COLO829 (cell line): ENCODE measurements at regions not wholly inside any gene's neighbourhood (a gene's known extent, or its start where the extent isn't known, plus 50 kb on each side); places are given as distances from the start of the nearest gene placed in this dataset.

Experiments used
- DNase-seq: peaks from one replicate; pipeline ENCODE4 v3.0.0; 2012; ENCODE audit warnings: low spot score

DNA sequence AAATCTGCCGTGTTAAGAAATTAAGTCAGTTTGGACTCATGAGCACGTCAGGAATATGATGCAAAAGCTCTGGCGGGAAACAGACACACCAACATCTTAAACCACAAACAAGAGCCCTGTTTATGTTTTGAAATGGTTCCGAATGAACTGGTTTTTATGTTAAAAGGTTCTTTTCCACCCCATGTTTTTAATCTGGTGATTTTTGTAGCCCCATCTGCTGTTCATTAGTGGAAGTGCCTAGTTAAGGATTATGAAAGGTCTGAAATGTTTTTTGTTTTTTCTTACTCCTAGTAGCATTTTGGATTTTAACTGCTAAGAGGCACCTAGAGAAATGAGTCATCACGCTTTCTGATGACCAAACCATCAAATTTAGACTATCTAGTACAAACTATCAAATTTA is 404.1 kb upstream of the MKI67 start:
- DNase-seq: peak; percentile 4

DNA sequence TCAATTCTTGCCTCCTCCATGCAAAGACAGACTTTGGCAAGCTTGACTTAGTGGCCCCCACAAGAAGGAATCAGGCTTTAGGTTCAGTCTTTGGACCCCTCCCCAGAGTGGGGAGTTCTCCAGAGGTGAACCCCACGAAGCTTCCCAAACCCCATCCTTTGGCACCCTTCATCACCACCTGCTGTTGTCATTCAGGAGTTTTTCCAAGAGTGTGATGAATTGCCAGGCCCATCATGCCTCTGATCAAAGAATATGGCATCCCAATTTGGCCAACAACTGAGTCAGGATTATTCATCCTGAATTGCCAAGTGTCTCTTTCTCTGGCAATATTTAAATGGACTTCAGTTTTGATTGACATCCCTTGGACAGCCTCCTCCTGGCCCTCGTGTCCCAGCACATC is 404.7 kb upstream of the MKI67 start:
- no peak for DNase-seq

DNA sequence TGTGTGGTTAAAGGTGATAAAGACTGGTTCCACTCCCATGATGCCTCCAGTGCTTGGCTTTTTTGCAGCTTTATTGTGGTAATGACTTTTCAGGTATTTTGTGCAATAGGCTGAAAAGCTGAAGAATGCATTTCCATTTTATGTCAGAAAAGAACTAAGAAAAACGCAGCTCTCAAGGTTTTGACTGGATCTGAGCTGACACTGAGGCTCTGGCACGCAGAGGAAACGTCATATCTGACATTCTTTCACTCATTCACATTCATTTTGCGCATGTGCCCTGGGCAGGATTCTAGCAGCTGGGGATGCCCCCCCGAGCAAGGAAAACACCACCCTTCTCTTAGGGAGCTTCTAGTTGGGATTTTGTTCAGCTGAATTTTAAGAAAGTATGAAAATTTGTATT is 408.5 kb upstream of the MKI67 start:
- no peak for DNase-seq

DNA sequence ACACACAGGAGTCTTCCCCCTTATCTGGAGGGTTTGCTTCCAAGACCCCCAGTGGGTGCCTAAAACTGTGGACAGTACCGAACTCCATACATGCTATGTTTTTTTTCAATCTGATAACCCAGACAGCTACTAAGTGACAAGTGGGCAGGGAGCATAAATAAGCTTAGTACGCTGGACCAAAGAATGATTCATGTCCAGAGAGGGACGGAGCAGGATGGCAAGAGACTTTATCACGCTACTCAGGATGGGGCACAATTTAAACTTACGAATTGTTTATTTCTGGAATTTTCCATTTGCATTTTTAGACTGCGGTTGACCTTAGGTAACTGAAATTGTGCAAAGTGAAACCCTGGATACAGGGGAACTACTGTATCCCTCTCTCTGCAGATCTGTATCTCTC is 410.0 kb upstream of the MKI67 start:
- no peak for DNase-seq

DNA sequence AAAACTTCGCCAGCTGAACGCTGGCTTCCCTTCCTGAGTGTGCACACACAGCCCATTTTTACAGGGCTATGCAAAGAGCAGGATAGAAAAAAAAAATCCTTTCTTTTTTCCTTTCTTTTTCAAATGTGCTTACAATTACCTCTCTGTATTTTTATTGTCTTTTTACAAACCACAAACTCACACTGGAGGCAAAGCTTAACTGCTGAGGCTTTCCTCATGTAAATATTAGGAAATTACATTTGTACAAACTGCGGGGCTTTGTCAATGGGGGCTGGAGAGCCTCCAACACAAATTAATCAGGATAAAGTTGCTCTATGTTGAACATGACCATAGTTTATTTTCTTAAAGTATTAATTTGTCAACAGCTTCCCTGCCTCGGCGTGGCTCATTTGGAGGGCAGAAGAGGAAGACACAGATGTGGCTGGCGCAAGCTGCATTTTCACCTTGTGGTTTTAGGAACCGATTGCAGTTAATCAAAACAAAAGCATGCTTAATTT is 411.7 kb upstream of the MKI67 start:
- DNase-seq: no peak

DNA sequence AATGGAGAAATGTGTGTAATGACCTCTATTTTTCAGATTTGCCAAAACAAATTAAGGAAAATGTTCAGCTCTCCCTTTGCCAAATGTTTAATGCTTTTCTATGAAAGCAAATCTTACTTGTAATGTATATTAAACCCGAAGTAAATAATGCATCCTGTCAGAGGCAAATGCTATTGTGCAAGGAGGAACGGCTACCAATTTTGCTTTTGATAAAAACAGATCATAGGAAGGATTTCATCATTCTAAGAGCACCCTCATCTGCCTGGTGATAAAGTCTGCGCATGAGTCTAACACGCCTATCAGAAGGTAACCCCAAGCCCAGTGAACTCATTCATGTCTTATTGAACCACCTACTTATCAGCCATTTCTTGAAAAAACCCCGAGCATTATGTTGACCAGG is 412.4 kb upstream of the MKI67 start:
- DNase-seq: no peak

DNA sequence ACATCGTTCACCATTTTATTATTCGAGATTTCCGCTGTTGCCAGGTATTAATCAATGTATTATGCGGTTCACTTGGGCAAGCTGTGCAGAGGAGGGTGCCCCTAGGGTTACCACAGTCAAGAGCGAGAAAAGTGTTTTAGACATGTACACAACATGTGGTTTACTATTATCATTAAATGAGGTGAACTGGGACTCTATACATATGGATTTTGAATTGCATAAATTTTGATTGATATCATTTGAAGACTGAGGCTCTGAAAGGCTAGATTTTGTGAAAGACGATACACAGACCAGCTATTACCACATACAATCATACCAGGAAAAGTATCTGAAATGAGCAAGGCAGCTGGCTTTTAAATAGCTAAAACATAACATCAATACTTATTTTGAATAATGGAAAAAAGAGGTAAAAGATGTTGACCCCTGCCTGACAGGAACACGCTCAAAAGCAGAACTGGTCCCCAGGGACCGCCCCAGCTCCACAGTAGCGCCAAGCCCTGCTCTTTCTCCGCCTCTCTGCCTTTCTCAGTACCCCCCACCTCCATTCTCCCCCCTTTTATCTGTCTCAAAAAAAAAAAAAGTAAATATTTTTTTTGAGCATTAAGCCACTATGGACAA is 413.4 kb upstream of the MKI67 start:
- no peak for DNase-seq

DNA sequence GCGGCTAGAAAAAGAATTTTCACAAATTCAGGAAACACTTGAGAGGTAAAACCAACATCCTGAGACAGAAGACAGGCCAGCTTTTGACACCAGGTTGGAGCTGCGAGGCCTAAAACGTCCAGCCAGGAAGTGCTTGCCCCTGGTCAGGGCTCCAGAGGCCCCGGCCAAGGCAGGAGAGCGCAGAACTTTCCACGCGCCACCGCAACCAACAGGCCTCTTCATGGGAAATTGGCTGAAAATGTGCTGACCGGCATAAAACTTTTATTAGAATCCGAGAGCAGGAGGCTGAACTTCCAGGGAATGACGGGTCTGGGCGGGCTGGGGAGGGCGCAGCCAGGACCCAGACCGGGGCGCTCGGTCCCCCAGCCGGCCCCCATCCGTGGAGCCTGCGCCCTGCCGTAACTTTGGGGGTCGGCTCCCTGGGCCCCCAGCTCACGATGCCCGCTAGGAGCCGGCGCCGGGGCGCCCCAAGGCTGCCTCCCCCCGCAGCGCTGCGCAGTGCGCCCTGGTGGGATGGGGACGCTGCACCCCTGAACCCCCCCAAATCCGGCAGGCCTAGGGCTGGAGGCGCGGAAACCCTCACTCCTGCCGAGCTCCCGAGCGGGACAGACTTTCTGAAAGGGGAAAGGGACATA is 414.0 kb upstream of the MKI67 start:
- no peak for DNase-seq

DNA sequence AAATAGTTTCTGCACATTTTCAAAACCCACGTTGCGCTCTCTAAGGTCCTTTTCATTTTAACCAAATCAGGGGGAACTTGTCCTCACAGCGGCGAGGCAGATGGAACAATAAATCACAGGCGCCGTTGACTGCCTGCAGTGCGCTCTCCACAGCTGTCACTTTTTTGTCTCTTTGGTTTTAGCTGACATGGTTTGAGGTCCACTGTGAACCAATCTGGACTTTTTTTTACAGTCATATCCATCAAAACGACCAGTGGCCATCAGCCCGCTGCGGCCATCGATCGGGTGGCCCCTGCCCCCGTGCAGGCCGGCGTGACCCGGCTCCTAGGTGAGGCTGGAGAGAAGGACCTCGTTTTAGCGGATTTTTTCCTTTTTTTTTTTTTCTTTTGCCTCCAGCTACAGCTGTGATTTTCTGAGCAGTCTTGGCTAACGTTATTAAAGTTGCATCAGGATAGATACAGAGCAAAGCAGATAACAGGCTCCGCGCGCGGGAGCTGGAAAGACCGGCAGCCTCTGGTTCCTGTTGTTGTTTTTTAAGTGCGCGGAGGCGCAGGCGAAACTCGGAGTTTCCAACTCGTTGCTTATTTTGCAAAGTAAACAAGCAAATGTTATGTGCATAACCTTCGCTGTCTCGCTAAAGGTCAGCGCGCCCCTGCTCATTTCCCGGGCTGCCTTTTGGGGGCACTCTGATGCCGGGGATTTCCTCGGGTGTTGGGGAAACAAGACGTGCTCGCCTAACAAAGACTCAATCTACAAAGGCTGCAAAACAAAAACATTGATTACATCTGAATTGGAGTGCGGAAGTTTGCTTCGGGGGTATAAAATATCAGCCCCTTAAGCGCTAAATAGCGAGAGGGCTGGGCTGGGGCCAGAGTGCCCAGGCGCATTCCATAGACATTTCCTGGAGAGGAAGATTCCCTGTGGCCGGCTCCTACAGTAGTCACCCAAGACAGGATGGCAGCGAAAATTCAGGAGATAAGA is 414.8 kb upstream of the MKI67 start:
- no peak for DNase-seq

DNA sequence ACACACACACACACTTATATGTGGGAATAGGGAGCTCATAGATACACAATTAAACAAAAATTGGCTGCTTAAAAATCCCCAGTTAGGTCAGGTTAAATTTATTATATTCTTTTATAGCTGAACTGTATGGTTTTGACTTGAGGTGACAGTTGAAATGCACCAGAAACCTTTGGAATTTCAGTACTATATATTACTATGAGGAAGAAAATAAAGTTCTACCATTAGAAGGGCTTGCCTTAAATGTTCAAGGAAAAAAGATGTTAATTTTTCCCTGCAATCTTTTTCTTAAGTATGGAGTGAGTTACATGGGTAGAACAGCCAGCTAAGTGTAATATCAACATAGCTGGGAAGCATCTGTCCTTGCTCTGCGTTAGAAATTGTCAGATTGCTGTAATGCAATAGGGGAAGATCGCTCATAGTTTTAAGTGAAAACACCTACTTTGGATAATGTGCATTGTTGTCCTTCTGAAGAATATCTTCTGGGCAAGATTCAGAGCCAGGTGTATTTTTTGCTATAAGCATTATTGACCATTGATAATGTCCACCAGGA is 415.8 kb upstream of the MKI67 start:
- no peak for DNase-seq

DNA sequence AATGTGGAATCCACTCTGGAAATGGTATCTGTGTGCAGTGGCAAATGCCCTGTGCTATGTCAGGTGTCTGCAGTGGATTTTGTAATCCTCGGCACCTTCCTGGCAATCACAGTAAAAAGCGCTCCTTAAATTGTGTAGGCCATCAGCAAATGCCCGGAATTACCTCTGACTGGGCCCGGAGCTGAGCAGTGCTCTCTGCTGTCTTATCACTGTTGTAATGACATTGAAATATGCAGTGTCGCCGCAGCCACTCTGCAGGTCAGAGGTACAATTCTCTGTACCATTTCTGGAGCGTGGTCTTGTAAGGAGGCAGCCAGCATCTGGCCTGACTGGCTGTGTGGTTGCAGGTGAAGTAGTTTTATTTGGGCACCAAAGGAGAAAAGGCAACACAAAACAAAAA is 416.4 kb upstream of the MKI67 start:
- no peak for DNase-seq

DNA sequence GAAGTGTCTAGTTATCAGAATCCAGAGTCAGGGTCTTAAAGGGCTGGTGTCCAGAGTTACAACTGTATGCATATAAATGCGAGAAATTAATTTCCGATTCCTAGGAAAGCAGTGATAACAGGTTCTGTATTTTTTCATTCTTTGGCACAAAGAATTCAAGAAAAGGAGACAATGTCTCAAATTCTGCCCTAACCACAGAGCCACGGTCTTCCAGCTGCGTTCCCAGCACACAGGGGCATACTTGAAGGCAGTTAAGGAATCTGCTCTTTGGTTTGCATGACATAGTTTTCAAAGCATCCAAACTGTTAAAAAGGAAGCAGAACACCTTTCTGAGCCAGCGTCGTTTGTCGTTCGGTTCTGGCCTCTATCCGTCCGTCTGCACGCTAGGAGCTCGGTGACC is 416.9 kb upstream of the MKI67 start:
- no peak for DNase-seq

DNA sequence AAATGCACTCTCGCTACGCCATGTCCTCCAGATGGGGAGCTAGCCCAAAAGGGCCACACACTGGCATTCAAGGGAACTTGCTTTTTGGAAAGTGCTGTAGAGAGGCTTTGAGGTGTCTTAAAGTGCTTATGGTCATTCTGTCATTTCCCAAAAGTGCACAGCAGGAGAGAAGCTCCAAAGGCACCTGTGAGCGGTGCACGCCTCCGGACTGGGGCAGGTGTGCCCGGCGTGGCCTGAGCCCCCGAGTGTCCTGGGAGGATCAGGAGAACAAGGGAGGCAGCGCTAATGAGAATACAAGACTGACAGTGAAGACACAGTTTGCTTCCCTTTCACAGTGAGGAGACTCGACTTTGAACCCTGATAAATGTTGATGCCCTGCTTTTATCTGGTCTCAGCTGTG is 419.0 kb upstream of the MKI67 start:
- DNase-seq: no peak

DNA sequence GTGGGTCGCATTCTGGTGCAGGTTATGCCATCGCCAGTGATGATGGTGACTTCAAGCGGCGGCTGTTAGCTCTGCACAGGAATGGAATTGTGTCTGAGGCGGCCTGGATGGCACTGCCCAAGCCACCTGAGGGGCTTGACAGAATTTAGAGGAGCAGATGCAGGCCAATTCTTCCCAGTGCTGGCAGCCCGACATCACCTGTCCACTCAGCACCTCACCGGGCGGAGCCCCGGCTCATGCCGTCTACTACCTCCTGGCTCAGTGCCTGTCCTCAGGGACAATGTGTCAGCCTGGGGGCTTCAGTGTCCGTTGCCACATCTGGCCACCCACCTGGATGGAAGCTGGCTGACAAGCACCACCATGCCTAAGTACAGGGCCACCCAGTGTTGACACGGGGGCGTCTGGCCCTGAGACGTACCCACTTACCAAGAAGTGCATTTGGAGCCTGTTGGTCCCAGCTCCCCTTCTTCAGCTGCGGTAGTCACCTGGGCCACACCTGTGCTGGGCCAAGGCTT is 420.5 kb upstream of the MKI67 start:
- no peak for DNase-seq

DNA sequence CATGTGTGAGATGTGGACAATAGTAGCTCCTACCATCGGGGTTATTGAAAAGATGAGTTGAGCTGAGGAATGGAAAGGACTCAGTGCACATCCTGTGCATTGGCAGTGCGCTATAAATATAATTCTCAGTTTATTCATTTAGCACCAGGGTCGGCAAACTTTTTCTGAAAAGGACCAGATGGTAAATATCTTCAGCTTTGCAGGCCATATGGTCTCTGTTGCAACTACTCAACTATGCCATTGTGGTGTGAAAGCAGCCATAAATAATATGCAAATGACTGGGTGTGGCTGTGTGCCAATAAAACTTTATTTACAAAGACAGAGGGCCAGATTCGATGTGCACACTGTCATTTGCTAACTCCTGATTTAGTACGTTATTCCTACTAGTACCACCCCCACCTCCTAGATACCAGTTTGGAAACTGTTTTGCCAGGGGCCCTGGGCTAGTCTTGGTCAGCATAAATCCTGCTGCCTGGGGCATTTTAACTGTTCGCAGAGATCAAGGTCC is 422.9 kb upstream of the MKI67 start:
- no peak for DNase-seq

DNA sequence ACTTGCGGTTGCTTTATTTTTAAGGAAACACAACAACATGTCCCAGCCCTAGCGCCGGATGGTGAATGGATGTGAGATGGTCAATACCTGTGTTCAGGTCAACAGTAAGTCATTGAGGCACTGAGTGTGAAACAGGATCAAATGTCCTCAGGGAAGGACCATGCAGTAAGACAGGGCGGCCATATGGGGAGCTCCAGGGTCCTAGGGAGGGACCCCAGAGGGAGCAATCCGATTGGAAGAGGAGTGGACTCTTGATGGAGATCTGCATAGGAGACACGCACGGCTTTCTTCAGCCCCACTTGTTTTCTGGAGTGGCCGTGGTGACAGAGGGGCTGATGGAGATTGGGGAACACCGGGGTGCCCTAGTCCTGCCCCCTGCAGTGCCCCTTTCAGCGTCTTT is 423.8 kb upstream of the MKI67 start:
- DNase-seq: no peak

DNA sequence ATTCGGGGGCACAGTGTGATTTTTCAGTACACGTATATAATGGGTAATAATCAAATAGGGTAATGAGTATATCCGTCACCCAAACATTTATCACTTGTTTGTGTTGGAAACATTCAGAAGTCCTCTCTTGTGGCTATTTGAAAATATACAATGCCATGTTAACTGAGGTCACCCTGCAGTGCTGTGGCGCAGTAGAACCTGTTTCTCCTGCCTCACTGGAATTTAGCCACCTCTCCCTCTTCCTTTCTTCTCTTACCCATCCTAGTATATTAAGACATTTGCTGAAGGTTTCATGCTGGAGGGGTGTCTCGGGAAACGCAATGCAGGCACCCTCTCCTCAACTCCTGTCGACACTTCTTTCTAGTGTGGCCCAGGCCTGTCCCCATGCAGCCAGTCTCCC is 425.3 kb upstream of the MKI67 start:
- no peak for DNase-seq

DNA sequence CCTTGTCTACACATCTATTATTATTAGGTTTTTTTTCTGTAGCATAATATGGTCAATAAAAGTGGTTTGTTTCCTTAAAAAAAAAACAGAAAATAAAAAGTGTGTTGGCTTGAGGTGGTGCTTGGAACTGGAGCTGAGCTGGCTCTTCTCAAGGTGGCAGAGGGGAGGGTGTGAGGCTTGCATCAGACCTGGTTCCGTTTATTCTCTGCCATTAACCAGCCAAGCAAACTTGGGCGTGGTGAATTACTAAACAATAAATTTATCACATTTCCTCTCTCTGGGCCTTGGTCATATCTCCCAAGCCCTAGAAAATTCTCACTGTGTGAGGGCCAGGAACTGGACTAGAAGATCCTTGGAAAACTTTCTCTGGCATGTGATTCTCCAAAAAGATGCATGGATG is 427.5 kb upstream of the MKI67 start:
- no peak for DNase-seq

DNA sequence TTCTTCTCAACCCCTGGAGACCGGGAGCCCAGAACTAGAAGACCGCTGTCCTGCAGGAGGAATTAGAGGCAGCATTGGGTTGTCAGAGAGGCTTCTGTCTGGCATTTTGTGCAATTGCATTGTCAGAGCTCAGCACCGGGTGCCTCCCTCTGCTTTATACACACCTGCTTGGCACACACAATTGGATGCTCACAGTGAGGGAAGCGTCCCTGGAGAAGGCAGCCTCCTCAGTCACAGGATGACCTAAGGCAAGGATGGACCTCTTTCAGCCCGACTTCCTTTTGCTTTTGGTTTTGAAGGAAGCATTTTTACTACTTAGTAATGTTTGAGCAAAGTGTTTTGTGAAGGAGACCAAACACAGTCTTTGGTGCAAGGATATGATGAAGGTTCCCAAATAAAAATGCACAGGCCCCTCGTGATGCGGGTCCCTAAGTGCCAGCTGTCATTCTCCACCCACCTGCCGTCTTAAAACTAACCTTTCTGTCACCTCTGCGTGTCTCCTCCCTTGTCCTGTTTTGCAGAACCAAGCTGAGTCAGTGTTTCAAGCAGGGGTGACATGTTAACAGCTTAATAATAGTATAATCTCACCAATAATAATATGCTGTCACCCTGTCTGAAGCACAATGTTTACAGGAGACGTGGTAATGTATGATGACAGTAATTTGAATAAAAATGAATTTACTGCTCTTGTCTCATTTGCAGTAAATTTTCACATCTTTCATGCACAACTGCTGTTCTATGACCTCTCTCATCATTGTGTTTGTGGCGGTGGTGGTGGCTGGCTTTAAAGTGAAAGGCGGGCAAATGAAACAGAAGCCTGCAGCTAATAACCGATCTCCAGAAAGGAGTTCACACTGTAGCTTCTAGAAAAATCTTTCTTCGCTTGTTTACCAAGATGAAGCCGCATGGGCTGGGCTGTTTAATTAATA is 430.2 kb upstream of the MKI67 start:
- no peak for DNase-seq

DNA sequence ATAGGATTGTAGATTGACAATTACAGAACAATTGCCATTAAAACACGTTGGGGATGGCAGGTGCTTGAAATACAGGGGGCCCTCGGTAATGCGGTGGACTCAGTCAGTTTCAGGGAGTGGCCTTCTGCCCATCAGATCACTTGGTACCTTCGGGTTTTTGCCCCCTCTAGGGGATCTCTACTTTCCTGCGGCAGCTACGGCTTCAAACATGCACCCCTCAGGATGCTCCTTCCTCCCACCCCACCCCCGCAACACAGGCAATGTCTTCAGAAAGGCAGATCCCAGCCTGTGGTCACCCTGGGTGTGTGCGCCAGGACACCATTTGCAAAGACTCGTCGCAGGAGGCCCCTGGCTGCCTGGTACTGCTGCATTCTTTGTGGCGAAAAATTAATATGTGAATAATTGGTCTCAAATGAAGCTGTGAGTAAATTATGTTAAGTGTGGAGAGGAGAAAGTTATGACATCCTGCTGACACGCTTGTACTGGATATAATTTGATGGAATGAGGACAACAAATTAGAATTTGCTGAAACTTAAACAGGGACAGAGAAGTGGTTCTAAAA is 431.0 kb upstream of the MKI67 start:
- no peak for DNase-seq

DNA sequence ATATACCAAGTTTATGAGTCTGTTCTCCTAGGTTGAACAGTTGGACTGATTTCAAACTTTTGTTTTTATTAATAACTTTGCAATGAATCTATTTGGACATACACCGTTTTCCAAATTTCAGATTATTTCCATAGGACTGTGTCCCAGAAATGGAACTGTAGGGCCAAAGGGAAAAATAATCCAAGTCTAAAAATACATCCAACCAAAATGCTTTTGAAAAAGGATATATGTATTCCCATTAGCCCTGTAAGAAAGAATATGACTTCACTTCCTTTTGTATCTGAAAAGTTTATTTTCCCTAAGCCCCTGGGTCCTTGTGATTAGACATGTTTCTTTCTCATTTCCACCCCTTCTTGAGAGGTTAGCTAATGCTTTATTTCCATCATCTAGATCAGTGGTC is 434.2 kb upstream of the MKI67 start:
- no peak for DNase-seq
